Liver (tissue), 8 donors: ENCODE measurements at regions not wholly inside any gene's neighbourhood (a gene's known extent, or its start where the extent isn't known, plus 50 kb on each side); places are given as distances from the start of the nearest gene placed in this dataset.

Source experiments
- DNase-seq: peaks from one replicate; pipeline ENCODE4 v3.0.0-alpha.2; 2017; ENCODE audit warnings: low spot score
- H3K27ac ChIP-seq, 2 donors: one replicate each; pipeline ENCODE4 v1.7.0; 2013; ENCODE audit warnings: inconsistent platforms in 2 of 2, low read length in 2 of 2, control low read depth in 1 of 2, low read depth in 1 of 2, mild to moderate bottlenecking in 1 of 2
- H3K27me3 ChIP-seq, 4 donors: one replicate each; pipeline versions ENCODE4 v1.6.1 to v1.7.0; 2013; ENCODE audit warnings: low read length in 3 of 4, inconsistent platforms in 1 of 4, mild to moderate bottlenecking in 1 of 4, moderate library complexity in 1 of 4; ENCODE audit not compliant: control insufficient read depth in 4 of 4, insufficient read depth in 4 of 4
- H3K36me3 ChIP-seq, 4 donors: one replicate each; pipeline versions ENCODE4 v1.6.1 to v1.7.0; 2013; ENCODE audit warnings: low read length in 3 of 4, mild to moderate bottlenecking in 3 of 4, low read depth in 1 of 4, moderate library complexity in 1 of 4; ENCODE audit not compliant: control insufficient read depth in 4 of 4, insufficient read depth in 3 of 4
- H3K4me1 ChIP-seq, 4 donors: one replicate each; pipeline versions ENCODE4 v1.6.1 to v1.7.0; 2013; ENCODE audit warnings: low read length in 3 of 4, mild to moderate bottlenecking in 3 of 4, moderate library complexity in 1 of 4; ENCODE audit not compliant: control insufficient read depth in 4 of 4, insufficient read depth in 4 of 4
- H3K4me3 ChIP-seq, 3 donors: one replicate each; pipeline versions ENCODE4 v1.6.1 to v1.7.0; 2013; ENCODE audit warnings: low read length in 3 of 3, control low read depth in 1 of 3, low read depth in 1 of 3, mild to moderate bottlenecking in 1 of 3
- H3K9ac ChIP-seq, 2 donors: one replicate each; pipeline ENCODE4 v1.7.0; 2013; ENCODE audit warnings: low read length in 2 of 2, mild to moderate bottlenecking in 2 of 2, moderate library complexity in 2 of 2, control low read depth in 1 of 2, low read depth in 1 of 2
- H3K9me3 ChIP-seq, 4 donors: one replicate each; pipeline versions ENCODE4 v1.6.1 to v1.7.0; 2013; ENCODE audit warnings: low read length in 3 of 4; ENCODE audit not compliant: control insufficient read depth in 4 of 4
- EGR1 ChIP-seq, 2 donors: IDR thresholded peaks; 2 replicates each; pipeline ENCODE4 v1.6.1; 2016 to 2018; ENCODE audit warnings: antibody characterized with exemption in 2 of 2, low read depth in 2 of 2
- FOXA1 ChIP-seq: IDR thresholded peaks from 2 replicates; pipeline ENCODE4 v1.6.1; 2016; ENCODE audit warnings: antibody characterized with exemption
- FOXA2 ChIP-seq: IDR thresholded peaks from 2 replicates; pipeline ENCODE4 v1.6.1; 2016; ENCODE audit warnings: antibody characterized with exemption
- GABPA ChIP-seq, 2 donors: IDR thresholded peaks in 1 of 2; conservative IDR thresholded peaks in 1 of 2; 2 replicates each; pipeline ENCODE4 v1.6.1; 2016; ENCODE audit warnings: antibody characterized with exemption in 2 of 2, mild to moderate bottlenecking in 1 of 2, moderate library complexity in 1 of 2
- HNF4A ChIP-seq, 2 donors: conservative IDR thresholded peaks; 2 replicates each; pipeline ENCODE4 v1.6.1; 2016; ENCODE audit warnings: antibody characterized with exemption in 2 of 2, mild to moderate bottlenecking in 2 of 2
- HNF4G ChIP-seq: IDR thresholded peaks from 2 replicates; pipeline ENCODE4 v1.6.1; 2016; ENCODE audit warnings: antibody characterized with exemption
- JUND ChIP-seq, 2 donors: IDR thresholded peaks; 2 replicates each; pipeline ENCODE4 v1.6.1; 2016; ENCODE audit warnings: antibody characterized with exemption in 2 of 2
- NR2F2 ChIP-seq: IDR thresholded peaks from 2 replicates; pipeline ENCODE4 v1.6.1; 2016; ENCODE audit warnings: antibody characterized with exemption
- RAD21 ChIP-seq, 2 donors: IDR thresholded peaks; 2 replicates each; pipeline ENCODE4 v1.6.1; 2016; ENCODE audit warnings: antibody characterized with exemption in 2 of 2, mild to moderate bottlenecking in 2 of 2
- RXRA ChIP-seq, 2 donors: IDR thresholded peaks; 2 replicates each; pipeline ENCODE4 v1.6.1; 2017 to 2018; ENCODE audit warnings: antibody characterized with exemption in 2 of 2, mild to moderate bottlenecking in 1 of 2
- SP1 ChIP-seq: IDR thresholded peaks from 2 replicates; pipeline ENCODE4 v1.6.1; 2018; ENCODE audit warnings: antibody characterized with exemption, mild to moderate bottlenecking
- TAF1 ChIP-seq: conservative IDR thresholded peaks from 2 replicates; pipeline ENCODE4 v1.6.1; 2016; ENCODE audit warnings: antibody characterized with exemption, mild to moderate bottlenecking
- YY1 ChIP-seq: IDR thresholded peaks from 2 replicates; pipeline ENCODE4 v1.6.1; 2016; ENCODE audit warnings: antibody characterized with exemption, mild to moderate bottlenecking
- WGBS: extraction: QIAGEN DNeasy Blood & Tissue Kit; methylation state at CpG from one replicate; pipeline ENCODE4 v1.1.7; 2013; 5-methylcytosine and 5-hydroxymethylcytosine counted together
- TF ChIP-seq, protein P1 (sequence below): IDR thresholded peaks from 2 replicates; pipeline ENCODE4 v1.6.1; 2016; ENCODE audit warnings: antibody characterized with exemption
- TF ChIP-seq, protein P2 (sequence below): IDR thresholded peaks from 2 replicates; pipeline ENCODE4 v1.6.1; 2016; ENCODE audit warnings: antibody characterized with exemption
- TF ChIP-seq, protein P3 (sequence below): IDR thresholded peaks from 2 replicates; pipeline ENCODE4 v1.6.1; 2016; ENCODE audit warnings: antibody characterized with exemption, mild to moderate bottlenecking
- TF ChIP-seq, protein P4 (sequence below): IDR thresholded peaks from 2 replicates; pipeline ENCODE4 v1.6.1; 2016; ENCODE audit warnings: antibody characterized with exemption
- TF ChIP-seq, protein P5 (sequence below): fragments of 150-350 bp; IDR thresholded peaks from 2 replicates; pipeline ENCODE4 v1.5.1; 2017; ENCODE audit warnings: improper control_type of control experiment, low read depth, low read length; ENCODE audit not compliant: missing input control
- donor health status: healthy.
- donor health status: healthy.
- donor health status: healthy.
- donor health status: healthy.
- donor health status: healthy.

DNA sequence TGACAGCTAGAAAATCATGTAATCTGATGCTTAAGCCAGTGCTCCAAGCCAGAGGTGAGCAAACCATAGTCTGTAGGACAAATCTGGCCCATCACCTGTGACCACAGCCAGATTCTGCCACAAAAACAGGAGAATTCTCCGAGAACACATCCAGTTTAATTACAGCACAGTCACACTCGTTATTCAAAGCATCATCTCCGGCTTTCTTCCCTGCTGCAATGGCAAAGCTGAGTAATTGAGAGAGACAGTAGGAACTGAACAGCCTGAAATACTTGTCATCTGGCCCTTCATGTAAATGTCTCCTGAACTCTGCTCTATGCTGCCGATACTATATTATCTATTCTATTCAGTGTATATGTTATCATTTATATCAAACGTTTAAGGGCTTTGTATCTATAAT lies 121.4 kb upstream of the FOXF1 start:
- no peak for DNase-seq
- no peak for TF ChIP-seq HNF4A (conservative IDR thresholded peaks at IDR 0.05)
- TF ChIP-seq TAF1 = no peak
- TF ChIP-seq RAD21 (IDR thresholded peaks at IDR 0.05) = no peak
- no peaks in the 10 kb centered on the region for H3K9me3 ChIP-seq
- no peak overlapping the region for H3K27ac ChIP-seq
- no peaks in the 10 kb centered on the region for H3K4me1 ChIP-seq
- peaks cover 0 to 4% (median 1%) of the 10 kb centered on the region in 4 donors for H3K27me3 ChIP-seq
- no peak overlapping the region for H3K4me3 ChIP-seq
- WGBS = 48% methylated on average over 5 of the region's 5 CpGs
- no peak overlapping the region for H3K9ac ChIP-seq
- H3K36me3 ChIP-seq = no peaks in the 10 kb centered on the region

DNA sequence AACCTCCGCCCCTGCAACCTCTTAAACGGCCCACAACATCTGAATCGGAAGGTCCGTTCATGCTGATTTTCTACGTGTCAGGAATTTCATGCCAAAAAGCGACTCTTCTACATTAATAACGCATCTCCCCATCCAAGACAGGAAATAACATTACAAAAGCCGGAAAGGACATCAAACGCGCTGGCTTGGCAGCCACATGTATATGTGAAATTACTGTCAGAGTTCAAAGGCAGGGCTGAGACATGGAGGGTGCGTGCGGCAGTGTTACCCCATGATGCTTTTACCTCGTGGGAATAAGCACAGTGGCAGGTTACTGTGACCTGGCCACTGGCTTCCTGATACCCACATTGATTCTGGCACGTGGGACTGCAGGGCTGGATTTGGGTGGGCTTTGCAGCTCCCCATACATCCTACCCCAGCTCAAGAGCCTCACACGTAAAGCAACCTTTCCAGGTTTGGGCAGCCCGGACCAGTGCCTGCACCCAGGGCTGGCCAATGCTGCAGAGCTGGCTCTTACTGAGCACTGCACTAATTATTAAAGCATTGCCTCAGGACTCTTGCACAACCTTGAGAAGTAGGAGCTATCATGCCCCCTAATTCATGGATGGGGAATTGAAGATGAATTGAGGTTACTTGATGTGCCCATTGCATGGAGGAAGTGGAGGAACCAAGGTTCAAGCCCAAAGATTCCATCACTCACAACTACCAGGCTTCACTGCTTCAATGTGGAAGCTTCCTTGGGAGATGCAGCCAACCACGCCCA lies 120.6 kb upstream of the FOXF1 start:
- Histone ChIP-seq H3K4me1 (no peaks in the 10 kb centered on the region), H3K27ac (no peak overlapping the region), H3K36me3 (no peaks in the 10 kb centered on the region), H3K4me3 (no peak overlapping the region), H3K9ac (no peak overlapping the region), H3K9me3 (no peaks in the 10 kb centered on the region), H3K27me3 (peaks cover 0 to 4% (median 1%) of the 10 kb centered on the region in 4 donors)
- TF ChIP-seq, protein P1, sequence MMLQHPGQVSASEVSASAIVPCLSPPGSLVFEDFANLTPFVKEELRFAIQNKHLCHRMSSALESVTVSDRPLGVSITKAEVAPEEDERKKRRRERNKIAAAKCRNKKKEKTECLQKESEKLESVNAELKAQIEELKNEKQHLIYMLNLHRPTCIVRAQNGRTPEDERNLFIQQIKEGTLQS = no peak
- TF ChIP-seq, protein P2, sequence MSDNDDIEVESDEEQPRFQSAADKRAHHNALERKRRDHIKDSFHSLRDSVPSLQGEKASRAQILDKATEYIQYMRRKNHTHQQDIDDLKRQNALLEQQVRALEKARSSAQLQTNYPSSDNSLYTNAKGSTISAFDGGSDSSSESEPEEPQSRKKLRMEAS = no peak
- TF ChIP-seq YY1 (no peak), RXRA (IDR thresholded peaks at IDR 0.05) (no peak), NR2F2 (no peak), FOXA1 (no peak), TAF1 (no peak), HNF4G (no peak), GABPA (IDR thresholded peaks at IDR 0.05 in 1 of 2, conservative IDR thresholded peaks at IDR 0.05 in 1 of 2) (no peak), SP1 (no peak), EGR1 (IDR thresholded peaks at IDR 0.05; ENCODE audit: low read depth in 2 of 2) (no peak), HNF4A (conservative IDR thresholded peaks at IDR 0.05) (no peak), FOXA2 (no peak), JUND (IDR thresholded peaks at IDR 0.05) (no peak), RAD21 (IDR thresholded peaks at IDR 0.05) (no peak)
- TF ChIP-seq, protein P3, sequence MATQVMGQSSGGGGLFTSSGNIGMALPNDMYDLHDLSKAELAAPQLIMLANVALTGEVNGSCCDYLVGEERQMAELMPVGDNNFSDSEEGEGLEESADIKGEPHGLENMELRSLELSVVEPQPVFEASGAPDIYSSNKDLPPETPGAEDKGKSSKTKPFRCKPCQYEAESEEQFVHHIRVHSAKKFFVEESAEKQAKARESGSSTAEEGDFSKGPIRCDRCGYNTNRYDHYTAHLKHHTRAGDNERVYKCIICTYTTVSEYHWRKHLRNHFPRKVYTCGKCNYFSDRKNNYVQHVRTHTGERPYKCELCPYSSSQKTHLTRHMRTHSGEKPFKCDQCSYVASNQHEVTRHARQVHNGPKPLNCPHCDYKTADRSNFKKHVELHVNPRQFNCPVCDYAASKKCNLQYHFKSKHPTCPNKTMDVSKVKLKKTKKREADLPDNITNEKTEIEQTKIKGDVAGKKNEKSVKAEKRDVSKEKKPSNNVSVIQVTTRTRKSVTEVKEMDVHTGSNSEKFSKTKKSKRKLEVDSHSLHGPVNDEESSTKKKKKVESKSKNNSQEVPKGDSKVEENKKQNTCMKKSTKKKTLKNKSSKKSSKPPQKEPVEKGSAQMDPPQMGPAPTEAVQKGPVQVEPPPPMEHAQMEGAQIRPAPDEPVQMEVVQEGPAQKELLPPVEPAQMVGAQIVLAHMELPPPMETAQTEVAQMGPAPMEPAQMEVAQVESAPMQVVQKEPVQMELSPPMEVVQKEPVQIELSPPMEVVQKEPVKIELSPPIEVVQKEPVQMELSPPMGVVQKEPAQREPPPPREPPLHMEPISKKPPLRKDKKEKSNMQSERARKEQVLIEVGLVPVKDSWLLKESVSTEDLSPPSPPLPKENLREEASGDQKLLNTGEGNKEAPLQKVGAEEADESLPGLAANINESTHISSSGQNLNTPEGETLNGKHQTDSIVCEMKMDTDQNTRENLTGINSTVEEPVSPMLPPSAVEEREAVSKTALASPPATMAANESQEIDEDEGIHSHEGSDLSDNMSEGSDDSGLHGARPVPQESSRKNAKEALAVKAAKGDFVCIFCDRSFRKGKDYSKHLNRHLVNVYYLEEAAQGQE = no peak
- TF ChIP-seq, protein P4, sequence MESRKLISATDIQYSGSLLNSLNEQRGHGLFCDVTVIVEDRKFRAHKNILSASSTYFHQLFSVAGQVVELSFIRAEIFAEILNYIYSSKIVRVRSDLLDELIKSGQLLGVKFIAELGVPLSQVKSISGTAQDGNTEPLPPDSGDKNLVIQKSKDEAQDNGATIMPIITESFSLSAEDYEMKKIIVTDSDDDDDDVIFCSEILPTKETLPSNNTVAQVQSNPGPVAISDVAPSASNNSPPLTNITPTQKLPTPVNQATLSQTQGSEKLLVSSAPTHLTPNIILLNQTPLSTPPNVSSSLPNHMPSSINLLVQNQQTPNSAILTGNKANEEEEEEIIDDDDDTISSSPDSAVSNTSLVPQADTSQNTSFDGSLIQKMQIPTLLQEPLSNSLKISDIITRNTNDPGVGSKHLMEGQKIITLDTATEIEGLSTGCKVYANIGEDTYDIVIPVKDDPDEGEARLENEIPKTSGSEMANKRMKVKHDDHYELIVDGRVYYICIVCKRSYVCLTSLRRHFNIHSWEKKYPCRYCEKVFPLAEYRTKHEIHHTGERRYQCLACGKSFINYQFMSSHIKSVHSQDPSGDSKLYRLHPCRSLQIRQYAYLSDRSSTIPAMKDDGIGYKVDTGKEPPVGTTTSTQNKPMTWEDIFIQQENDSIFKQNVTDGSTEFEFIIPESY = no peak
- TF ChIP-seq, protein P5, sequence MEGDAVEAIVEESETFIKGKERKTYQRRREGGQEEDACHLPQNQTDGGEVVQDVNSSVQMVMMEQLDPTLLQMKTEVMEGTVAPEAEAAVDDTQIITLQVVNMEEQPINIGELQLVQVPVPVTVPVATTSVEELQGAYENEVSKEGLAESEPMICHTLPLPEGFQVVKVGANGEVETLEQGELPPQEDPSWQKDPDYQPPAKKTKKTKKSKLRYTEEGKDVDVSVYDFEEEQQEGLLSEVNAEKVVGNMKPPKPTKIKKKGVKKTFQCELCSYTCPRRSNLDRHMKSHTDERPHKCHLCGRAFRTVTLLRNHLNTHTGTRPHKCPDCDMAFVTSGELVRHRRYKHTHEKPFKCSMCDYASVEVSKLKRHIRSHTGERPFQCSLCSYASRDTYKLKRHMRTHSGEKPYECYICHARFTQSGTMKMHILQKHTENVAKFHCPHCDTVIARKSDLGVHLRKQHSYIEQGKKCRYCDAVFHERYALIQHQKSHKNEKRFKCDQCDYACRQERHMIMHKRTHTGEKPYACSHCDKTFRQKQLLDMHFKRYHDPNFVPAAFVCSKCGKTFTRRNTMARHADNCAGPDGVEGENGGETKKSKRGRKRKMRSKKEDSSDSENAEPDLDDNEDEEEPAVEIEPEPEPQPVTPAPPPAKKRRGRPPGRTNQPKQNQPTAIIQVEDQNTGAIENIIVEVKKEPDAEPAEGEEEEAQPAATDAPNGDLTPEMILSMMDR = no peak
- no peak for DNase-seq
- WGBS = 65% methylated on average over 17 of the region's 17 CpGs
